ENCODE measurements at regions not wholly inside any gene's neighbourhood (a gene's known extent, or its start where the extent isn't known, plus 50 kb on each side); places are given as distances from the start of the nearest gene placed in this dataset.

GRCh38 chr7:91411060-91411459 lies 146.8 kb downstream of the FZD1 start:
- Histone ChIP-seq H4K20me1 (ENCODE audit: insufficient read depth) (no peaks in the 10 kb centered on the region), H3K9ac (no peak overlapping the region), H2AFZ (ENCODE audit: low read depth) (no peak overlapping the region), H3K4me2 (no peak overlapping the region), H3K79me2 (ENCODE audit: insufficient read depth, low read depth) (no peaks in the 10 kb centered on the region), H3K4me1 (ENCODE audit: low read depth, poor library complexity, severe bottlenecking) (no peaks in the 10 kb centered on the region), H3K27me3 (ENCODE audit: insufficient read depth, low read depth) (no peaks in the 10 kb centered on the region), H3K27ac (no peak overlapping the region), H3K4me3 (IDR thresholded peaks at IDR 0.05; ENCODE audit: insufficient read depth, low read depth, low read length) (no peak overlapping the region), H3K36me3 (ENCODE audit: insufficient read depth) (no peaks in the 10 kb centered on the region)
- no peak for TF ChIP-seq CTCF (conservative IDR thresholded peaks at IDR 0.05; ENCODE audit: low read depth, low read length)

- no peak overlapping the region for H3K9ac ChIP-seq
- H3K27me3 ChIP-seq (ENCODE audit: insufficient read depth, low read depth): no peaks in the 10 kb centered on the region
- no peaks in the 10 kb centered on the region for H4K20me1 ChIP-seq (ENCODE audit: insufficient read depth)
- TF ChIP-seq CTCF (conservative IDR thresholded peaks at IDR 0.05; ENCODE audit: low read depth, low read length): no peak
- no peak overlapping the region for H3K4me2 ChIP-seq
- no peaks in the 10 kb centered on the region for H3K4me1 ChIP-seq (ENCODE audit: low read depth, poor library complexity, severe bottlenecking)
- no peak overlapping the region for H2AFZ ChIP-seq (ENCODE audit: low read depth)
- H3K36me3 ChIP-seq (ENCODE audit: insufficient read depth): no peaks in the 10 kb centered on the region
- no peak overlapping the region for H3K4me3 ChIP-seq (IDR thresholded peaks at IDR 0.05; ENCODE audit: insufficient read depth, low read depth, low read length)
- no peak overlapping the region for H3K27ac ChIP-seq
- no peaks in the 10 kb centered on the region for H3K79me2 ChIP-seq (ENCODE audit: insufficient read depth, low read depth)
Observed at GRCh38 chr7:91412298-91412697, 148.1 kb downstream of the FZD1 start.

- H3K4me1 ChIP-seq (ENCODE audit: low read depth, poor library complexity, severe bottlenecking): no peaks in the 10 kb centered on the region
- no peaks in the 10 kb centered on the region for H4K20me1 ChIP-seq (ENCODE audit: insufficient read depth)
- no peak overlapping the region for H3K27ac ChIP-seq
- H3K79me2 ChIP-seq (ENCODE audit: insufficient read depth, low read depth): no peaks in the 10 kb centered on the region
- H3K9ac ChIP-seq: no peak overlapping the region
- no peak for TF ChIP-seq CTCF (conservative IDR thresholded peaks at IDR 0.05; ENCODE audit: low read depth, low read length)
- H2AFZ ChIP-seq (ENCODE audit: low read depth): no peak overlapping the region
- no peak overlapping the region for H3K4me3 ChIP-seq (IDR thresholded peaks at IDR 0.05; ENCODE audit: insufficient read depth, low read depth, low read length)
- no peak overlapping the region for H3K4me2 ChIP-seq
- no peaks in the 10 kb centered on the region for H3K36me3 ChIP-seq (ENCODE audit: insufficient read depth)
- H3K27me3 ChIP-seq (ENCODE audit: insufficient read depth, low read depth): no peaks in the 10 kb centered on the region
Observed at GRCh38 chr7:91414734-91415133, 150.5 kb downstream of the FZD1 start.

GRCh38 chr7:91416155-91416865 lies 152.1 kb downstream of the FZD1 start:
- no peak for TF ChIP-seq CTCF (conservative IDR thresholded peaks at IDR 0.05; ENCODE audit: low read depth, low read length)
- Histone ChIP-seq H3K9ac (no peak overlapping the region), H3K4me3 (IDR thresholded peaks at IDR 0.05; ENCODE audit: insufficient read depth, low read depth, low read length) (no peak overlapping the region), H3K4me2 (no peak overlapping the region), H3K27ac (no peak overlapping the region), H3K27me3 (ENCODE audit: insufficient read depth, low read depth) (no peaks in the 10 kb centered on the region), H2AFZ (ENCODE audit: low read depth) (no peak overlapping the region), H3K36me3 (ENCODE audit: insufficient read depth) (no peaks in the 10 kb centered on the region), H3K4me1 (ENCODE audit: low read depth, poor library complexity, severe bottlenecking) (no peaks in the 10 kb centered on the region), H3K79me2 (ENCODE audit: insufficient read depth, low read depth) (no peaks in the 10 kb centered on the region), H4K20me1 (ENCODE audit: insufficient read depth) (no peaks in the 10 kb centered on the region)

Measured in KMS-11 (cell line).